ENCODE measurements at regions not wholly inside any gene's neighbourhood (a gene's known extent, or its start where the extent isn't known, plus 50 kb on each side); places are given as distances from the start of the nearest gene placed in this dataset.

DNA sequence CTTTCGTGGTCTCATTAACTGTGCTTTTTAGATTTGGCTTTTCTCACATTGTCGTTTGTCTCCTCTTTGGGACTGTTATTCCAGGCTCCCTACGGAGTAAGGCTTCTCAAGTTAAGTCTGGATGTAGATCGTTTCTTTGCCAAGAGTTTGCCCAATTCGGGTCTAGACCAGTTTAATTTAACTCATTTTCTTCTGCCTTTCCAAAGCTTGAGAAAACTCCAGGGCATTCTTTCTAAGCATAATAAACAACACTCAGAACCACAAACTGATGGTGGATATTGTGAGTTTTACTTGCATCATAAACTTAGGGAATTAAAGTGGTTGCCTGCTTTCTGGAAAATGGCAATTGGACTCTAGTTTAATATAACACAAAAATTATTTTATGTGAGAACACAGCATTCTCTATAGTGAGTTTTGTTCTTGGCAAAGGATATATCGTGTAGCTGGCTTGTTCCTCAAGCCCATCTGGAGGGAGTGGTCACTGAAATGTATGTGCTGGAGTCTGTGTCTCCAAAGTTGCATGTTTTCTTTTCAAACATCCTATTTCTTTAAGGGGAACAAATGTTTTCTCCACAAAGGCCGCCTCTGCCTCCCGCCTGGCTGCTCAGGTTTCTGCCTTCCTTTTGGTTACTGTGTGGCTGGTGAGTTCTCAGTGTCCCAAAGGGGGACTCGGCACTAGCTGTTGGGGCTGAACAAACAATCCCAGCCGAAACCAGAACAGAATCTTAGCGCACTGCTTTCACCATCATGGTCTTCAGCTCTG lies 211.3 kb upstream of the FBN2 start:
- TF ChIP-seq CTCF (IDR thresholded peaks at IDR 0.05), result no peak
- TF ChIP-seq POLR2A (IDR thresholded peaks at IDR 0.05), result no peak

Data from heart left ventricle (tissue), 13 donors.